HEK293 (cell line): ENCODE measurements at regions not wholly inside any gene's neighbourhood (a gene's known extent, or its start where the extent isn't known, plus 50 kb on each side); places are given as distances from the start of the nearest gene placed in this dataset.

ENCODE experiments used
- ZNF544 ChIP-seq: fragments of 450-650 bp; formaldehyde crosslinking; IDR thresholded peaks from 2 replicates; pipeline ENCODE4 v1.5.0; 2017; ENCODE audit warnings: missing biosample characterization, missing genetic modification characterization
- TF ChIP-seq, protein P1 (sequence below): fragments of 450-650 bp; formaldehyde crosslinking; IDR thresholded peaks from 2 replicates; pipeline ENCODE4 v1.5.1; 2016; ENCODE audit warnings: missing biosample characterization, missing genetic modification characterization

DNA sequence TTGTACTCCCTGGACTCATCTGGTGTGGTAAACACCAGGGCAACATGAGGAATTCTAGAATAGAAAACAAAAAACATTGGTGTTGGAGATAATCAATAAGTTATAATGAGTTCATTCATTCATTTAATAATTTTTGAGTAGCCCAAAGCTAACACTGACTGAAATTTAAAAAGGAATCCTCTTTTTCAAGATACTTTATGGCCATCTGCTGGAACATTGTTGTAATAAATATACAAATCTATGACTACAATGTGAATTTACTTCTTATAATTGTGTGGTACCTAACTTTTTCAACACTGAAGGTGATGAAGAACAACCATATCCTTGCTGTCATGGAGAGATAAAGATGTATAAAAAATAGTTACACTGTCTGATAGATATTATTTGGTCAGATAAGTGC is 687.3 kb upstream of the MIS18BP1 start:
- TF ChIP-seq ZNF544: no peak
- TF ChIP-seq, protein P1, sequence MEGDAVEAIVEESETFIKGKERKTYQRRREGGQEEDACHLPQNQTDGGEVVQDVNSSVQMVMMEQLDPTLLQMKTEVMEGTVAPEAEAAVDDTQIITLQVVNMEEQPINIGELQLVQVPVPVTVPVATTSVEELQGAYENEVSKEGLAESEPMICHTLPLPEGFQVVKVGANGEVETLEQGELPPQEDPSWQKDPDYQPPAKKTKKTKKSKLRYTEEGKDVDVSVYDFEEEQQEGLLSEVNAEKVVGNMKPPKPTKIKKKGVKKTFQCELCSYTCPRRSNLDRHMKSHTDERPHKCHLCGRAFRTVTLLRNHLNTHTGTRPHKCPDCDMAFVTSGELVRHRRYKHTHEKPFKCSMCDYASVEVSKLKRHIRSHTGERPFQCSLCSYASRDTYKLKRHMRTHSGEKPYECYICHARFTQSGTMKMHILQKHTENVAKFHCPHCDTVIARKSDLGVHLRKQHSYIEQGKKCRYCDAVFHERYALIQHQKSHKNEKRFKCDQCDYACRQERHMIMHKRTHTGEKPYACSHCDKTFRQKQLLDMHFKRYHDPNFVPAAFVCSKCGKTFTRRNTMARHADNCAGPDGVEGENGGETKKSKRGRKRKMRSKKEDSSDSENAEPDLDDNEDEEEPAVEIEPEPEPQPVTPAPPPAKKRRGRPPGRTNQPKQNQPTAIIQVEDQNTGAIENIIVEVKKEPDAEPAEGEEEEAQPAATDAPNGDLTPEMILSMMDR: no peak
